Vagina (tissue), 2 donors: ENCODE measurements at regions not wholly inside any gene's neighbourhood (a gene's known extent, or its start where the extent isn't known, plus 50 kb on each side); places are given as distances from the start of the nearest gene placed in this dataset.

Experiments used
- DNase-seq, 2 donors: peaks; one replicate each; pipeline ENCODE4 v3.0.0-alpha.2; 2017; ENCODE audit errors: extremely low spot score in 2 of 2
- H3K27ac ChIP-seq: fragments of 200-600 bp; sonication (generic); one replicate; pipeline ENCODE4 v1.5.1; 2019
- H3K27me3 ChIP-seq: fragments of 200-600 bp; sonication (generic); one replicate; pipeline ENCODE4 v1.5.1; 2019
- H3K36me3 ChIP-seq, 2 donors: fragments of 200-600 bp; sonication (generic); one replicate each; pipeline ENCODE4 v1.5.1; 2017 to 2019
- H3K4me1 ChIP-seq: fragments of 200-600 bp; sonication (generic); one replicate; pipeline ENCODE4 v1.5.1; 2019
- H3K4me3 ChIP-seq, 2 donors: fragments of 200-600 bp; sonication (generic); 1 replicate in 1 of 2; 2 replicates in 1 of 2; pipeline ENCODE4 v1.5.1; 2016 to 2019
- H3K9me3 ChIP-seq: fragments of 200-600 bp; sonication (generic); one replicate; pipeline ENCODE4 v1.5.1; 2019
- POLR2A ChIP-seq, 2 donors: fragments of 450-650 bp; IDR thresholded peaks; one replicate each; pipeline ENCODE4 v1.6.1; 2017; ENCODE audit warnings: antibody characterized with exemption in 2 of 2, mild to moderate bottlenecking in 2 of 2, moderate library complexity in 2 of 2
- POLR2AphosphoS5 ChIP-seq, 2 donors: sonication (generic); formaldehyde crosslinking; IDR thresholded peaks; one replicate each; pipeline ENCODE4 v1.9.0; 2017; ENCODE audit warnings: antibody characterized with exemption in 2 of 2, mild to moderate bottlenecking in 2 of 2, low read depth in 1 of 2; ENCODE audit not compliant: insufficient read depth in 1 of 2
- intact Hi-C: fragments of 100-400 bp; cut with DNase I; formaldehyde crosslinking; loops from one replicate; pipeline ENCODE4 v1.15.1; 2023
- TF ChIP-seq, protein P1 (sequence below), 3 experiments: fragments of 450-650 bp in 2 of 3; fragments of 200-600 bp in 1 of 3; sonication (generic) in 1 of 3; IDR thresholded peaks; one replicate each; pipeline ENCODE4 v1.5.1; 2017 to 2019; ENCODE audit warnings: antibody characterized with exemption in 3 of 3, mild to moderate bottlenecking in 2 of 3, moderate library complexity in 2 of 3

DNA sequence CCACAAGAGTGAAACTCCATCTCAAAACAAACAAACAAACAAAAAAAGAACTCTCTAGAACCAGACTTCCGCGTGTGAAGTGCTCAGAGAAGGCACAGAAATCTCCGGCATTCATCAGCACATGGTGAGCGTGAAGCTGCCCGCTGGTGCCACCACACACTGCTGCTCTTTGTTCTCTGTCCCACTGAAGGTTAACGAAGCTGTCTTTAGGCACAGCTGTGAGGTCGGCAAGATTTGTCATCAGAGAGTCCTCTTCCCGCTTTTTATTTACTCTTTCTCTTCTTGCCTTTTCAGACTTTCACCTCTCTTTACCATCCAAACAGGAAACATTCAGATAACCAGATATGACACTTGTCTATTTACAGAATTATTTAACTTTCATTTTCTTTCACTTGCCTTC is 115.2 kb upstream of the ARGLU1 start:
- Histone ChIP-seq H3K4me3 (no peak overlapping the region), H3K27me3 (no peaks in the 10 kb centered on the region), H3K36me3 (no peaks in the 10 kb centered on the region), H3K4me1 (no peaks in the 10 kb centered on the region), H3K9me3 (no peaks in the 10 kb centered on the region), H3K27ac (no peak overlapping the region)
- intact Hi-C loops, result no loop called here
- DNase-seq, result no peak
- TF ChIP-seq, protein P1, sequence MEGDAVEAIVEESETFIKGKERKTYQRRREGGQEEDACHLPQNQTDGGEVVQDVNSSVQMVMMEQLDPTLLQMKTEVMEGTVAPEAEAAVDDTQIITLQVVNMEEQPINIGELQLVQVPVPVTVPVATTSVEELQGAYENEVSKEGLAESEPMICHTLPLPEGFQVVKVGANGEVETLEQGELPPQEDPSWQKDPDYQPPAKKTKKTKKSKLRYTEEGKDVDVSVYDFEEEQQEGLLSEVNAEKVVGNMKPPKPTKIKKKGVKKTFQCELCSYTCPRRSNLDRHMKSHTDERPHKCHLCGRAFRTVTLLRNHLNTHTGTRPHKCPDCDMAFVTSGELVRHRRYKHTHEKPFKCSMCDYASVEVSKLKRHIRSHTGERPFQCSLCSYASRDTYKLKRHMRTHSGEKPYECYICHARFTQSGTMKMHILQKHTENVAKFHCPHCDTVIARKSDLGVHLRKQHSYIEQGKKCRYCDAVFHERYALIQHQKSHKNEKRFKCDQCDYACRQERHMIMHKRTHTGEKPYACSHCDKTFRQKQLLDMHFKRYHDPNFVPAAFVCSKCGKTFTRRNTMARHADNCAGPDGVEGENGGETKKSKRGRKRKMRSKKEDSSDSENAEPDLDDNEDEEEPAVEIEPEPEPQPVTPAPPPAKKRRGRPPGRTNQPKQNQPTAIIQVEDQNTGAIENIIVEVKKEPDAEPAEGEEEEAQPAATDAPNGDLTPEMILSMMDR (IDR thresholded peaks at IDR 0.05), result no peak
- TF ChIP-seq POLR2AphosphoS5 (IDR thresholded peaks at IDR 0.05; ENCODE audit: insufficient read depth in 1 of 2, low read depth in 1 of 2) (no peak), POLR2A (IDR thresholded peaks at IDR 0.05) (no peak)

DNA sequence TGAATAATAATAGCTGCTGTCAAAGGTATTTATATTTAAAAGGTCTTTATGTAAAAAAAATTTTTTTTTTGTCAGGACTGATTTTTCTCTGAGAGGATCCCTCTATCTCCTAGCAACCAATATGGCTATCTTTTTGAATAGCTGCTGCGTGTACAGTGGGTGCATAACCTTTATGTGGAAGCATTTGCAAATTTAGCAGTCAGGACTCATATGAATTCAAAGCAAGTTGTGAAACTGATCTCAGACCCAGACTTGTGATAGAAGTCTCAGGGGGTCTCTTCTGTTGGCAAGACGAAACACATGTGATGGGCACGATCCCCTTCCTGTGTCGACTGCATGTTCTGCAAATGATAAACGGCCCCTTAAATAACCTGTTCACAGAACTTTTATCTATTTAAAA is 114.1 kb upstream of the ARGLU1 start:
- DNase-seq, result no peak
- no peaks in the 10 kb centered on the region for H3K9me3 ChIP-seq
- intact Hi-C loops, result no loop called here
- no peaks in the 10 kb centered on the region for H3K36me3 ChIP-seq
- no peaks in the 10 kb centered on the region for H3K27me3 ChIP-seq
- H3K27ac ChIP-seq, result no peak overlapping the region
- TF ChIP-seq, protein P1 (IDR thresholded peaks at IDR 0.05), result no peak
- TF ChIP-seq POLR2AphosphoS5 (IDR thresholded peaks at IDR 0.05; ENCODE audit: insufficient read depth in 1 of 2, low read depth in 1 of 2), result no peak
- no peak for TF ChIP-seq POLR2A (IDR thresholded peaks at IDR 0.05)
- no peaks in the 10 kb centered on the region for H3K4me1 ChIP-seq
- H3K4me3 ChIP-seq, result no peak overlapping the region

DNA sequence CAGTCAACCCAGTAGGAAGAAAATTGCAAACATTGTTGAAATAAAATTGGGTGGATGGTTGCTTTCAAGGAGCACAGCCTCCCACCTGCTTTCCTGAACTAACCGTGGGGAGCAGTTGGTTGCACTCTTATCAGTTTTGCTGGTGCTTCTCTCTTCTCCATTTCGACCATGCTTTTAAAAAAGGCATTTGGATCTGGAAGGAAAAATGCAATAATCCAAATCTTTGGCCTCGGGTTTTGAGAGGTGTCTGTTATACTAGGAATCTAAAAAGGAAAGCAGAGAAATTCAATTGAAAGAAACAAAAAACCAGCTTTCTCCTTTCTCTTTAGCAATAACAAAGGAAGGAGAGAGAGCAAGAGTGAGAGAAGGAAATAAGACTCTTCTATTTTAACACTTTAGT is 113.6 kb upstream of the ARGLU1 start:
- TF ChIP-seq POLR2A (IDR thresholded peaks at IDR 0.05), result no peak
- TF ChIP-seq POLR2AphosphoS5 (IDR thresholded peaks at IDR 0.05; ENCODE audit: insufficient read depth in 1 of 2, low read depth in 1 of 2), result no peak
- TF ChIP-seq, protein P1 (IDR thresholded peaks at IDR 0.05), result no peak
- Histone ChIP-seq H3K9me3 (no peaks in the 10 kb centered on the region), H3K27me3 (no peaks in the 10 kb centered on the region), H3K27ac (no peak overlapping the region), H3K4me1 (no peaks in the 10 kb centered on the region), H3K36me3 (no peaks in the 10 kb centered on the region), H3K4me3 (no peak overlapping the region)
- intact Hi-C loops, result no loop called here
- DNase-seq, result no peak

DNA sequence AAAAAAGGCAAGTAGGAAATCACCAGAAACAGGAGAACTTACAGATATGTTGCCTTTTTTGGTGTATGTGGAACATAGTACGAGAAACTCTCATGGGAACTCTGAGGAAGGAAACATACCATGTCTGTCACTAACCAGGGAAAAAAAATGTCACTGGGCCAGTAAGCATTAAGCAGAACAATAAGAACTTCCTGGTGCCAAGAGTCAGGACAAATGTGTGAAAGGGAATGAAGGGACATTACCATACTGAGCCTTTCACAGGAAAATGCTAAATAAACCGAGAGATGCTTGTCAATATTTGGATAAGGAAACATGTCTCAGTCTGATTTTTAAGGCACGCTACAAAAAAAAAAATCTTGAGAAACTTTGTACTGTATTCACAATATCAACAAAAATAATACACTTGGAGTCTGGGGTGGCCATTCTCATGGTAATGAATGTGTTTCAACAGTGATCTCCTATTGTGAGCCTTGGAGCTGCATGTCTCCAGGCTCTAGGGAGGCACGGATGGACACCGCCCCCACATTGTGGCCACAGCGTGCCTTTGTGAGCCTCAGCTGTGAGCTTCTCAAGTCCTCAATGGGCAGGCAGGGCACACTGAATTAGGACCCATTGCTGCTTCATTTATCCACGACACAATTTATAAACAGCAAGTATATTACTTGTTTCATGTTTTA is 113.0 kb upstream of the ARGLU1 start:
- no peak for DNase-seq
- no peaks in the 10 kb centered on the region for H3K36me3 ChIP-seq
- no peaks in the 10 kb centered on the region for H3K27me3 ChIP-seq
- H3K9me3 ChIP-seq, result no peaks in the 10 kb centered on the region
- H3K4me3 ChIP-seq, result no peak overlapping the region
- no peak for TF ChIP-seq POLR2A (IDR thresholded peaks at IDR 0.05)
- TF ChIP-seq POLR2AphosphoS5 (IDR thresholded peaks at IDR 0.05; ENCODE audit: insufficient read depth in 1 of 2, low read depth in 1 of 2), result peak in 1 of 2 donors; percentile 9
- TF ChIP-seq, protein P1 (IDR thresholded peaks at IDR 0.05), result no peak
- H3K4me1 ChIP-seq, result no peaks in the 10 kb centered on the region
- intact Hi-C loops, result no loop called here
- H3K27ac ChIP-seq, result no peak overlapping the region

DNA sequence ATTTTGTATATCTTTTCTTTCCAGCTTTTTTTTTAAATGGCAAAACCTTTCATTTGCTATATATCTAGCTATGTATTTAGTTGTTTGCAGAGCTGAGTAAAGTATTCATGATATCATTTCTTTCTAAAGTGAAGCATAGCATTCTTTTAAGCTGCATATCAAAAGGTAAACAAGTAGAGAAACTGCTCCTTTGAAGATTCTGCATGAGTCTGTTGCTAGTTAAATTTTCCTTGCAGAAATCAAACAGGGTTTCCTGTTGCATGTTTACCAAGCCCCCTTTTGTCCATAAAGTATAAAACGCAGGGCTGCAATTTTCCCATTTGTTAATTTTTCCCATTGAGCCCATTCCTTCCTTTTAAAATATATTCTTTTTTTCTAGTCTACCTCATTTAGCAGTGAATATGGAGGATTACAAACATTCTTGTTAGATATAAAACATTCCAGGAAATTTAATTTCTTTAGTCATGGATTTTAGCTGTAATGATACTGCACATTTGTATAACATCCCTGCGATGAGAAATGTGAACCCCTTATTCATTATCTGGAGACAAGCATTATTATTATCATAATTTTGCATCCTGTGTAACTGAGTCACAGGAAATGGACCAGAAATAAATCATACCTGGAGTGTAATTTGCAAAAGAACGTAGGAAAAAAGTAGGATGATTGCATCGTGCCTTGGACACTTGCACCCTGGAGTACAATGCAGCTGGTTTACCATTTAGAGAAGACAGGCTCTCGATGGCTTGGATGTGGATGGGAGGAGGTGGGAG is 110.9 kb upstream of the ARGLU1 start:
- H3K9me3 ChIP-seq, result no peaks in the 10 kb centered on the region
- no peaks in the 10 kb centered on the region for H3K36me3 ChIP-seq
- DNase-seq, result no peak
- no peak overlapping the region for H3K4me3 ChIP-seq
- H3K4me1 ChIP-seq, result no peaks in the 10 kb centered on the region
- intact Hi-C loops, result no loop called here
- no peak overlapping the region for H3K27ac ChIP-seq
- TF ChIP-seq POLR2AphosphoS5 (IDR thresholded peaks at IDR 0.05; ENCODE audit: insufficient read depth in 1 of 2, low read depth in 1 of 2) (no peak), POLR2A (IDR thresholded peaks at IDR 0.05) (no peak)
- TF ChIP-seq, protein P1 (IDR thresholded peaks at IDR 0.05), result no peak
- H3K27me3 ChIP-seq, result no peaks in the 10 kb centered on the region
